NCI-H510A (cell line): ENCODE measurements at regions not wholly inside any gene's neighbourhood (a gene's known extent, or its start where the extent isn't known, plus 50 kb on each side); places are given as distances from the start of the nearest gene placed in this dataset.

Experiments used
- DNase-seq: peaks from one replicate; lab custom pipeline; 2025; lab: John Stamatoyannopoulos, UW

GRCh38 chr12:87930033-87930432, 99.2 kb downstream of the C12orf50 start:
- DNase-seq = no peak

- no peak for DNase-seq
These were observed 99.9 kb downstream of the C12orf50 start for GRCh38 chr12:87929346-87929745.

- DNase-seq = no peak
These were observed 101.2 kb downstream of the C12orf50 start for GRCh38 chr12:87928031-87928430.

GRCh38 chr12:87925021-87925420, 104.2 kb downstream of the C12orf50 start:
- no peak for DNase-seq

- no peak for DNase-seq
These were observed 105.1 kb downstream of the C12orf50 start for GRCh38 chr12:87924149-87924548.

- no peak for DNase-seq
These were observed 105.8 kb downstream of the C12orf50 start for GRCh38 chr12:87923361-87923760.

GRCh38 chr12:87922736-87923135, 106.5 kb downstream of the C12orf50 start:
- no peak for DNase-seq

- no peak for DNase-seq
These were observed 107.6 kb downstream of the C12orf50 start for GRCh38 chr12:87921621-87922020.

GRCh38 chr12:87920139-87920538, 109.1 kb downstream of the C12orf50 start:
- DNase-seq = no peak

GRCh38 chr12:87901457-87901856, 127.7 kb downstream of the C12orf50 start:
- no peak for DNase-seq

GRCh38 chr12:87897662-87898061, 131.5 kb downstream of the C12orf50 start:
- no peak for DNase-seq

GRCh38 chr12:87883806-87884205, 145.4 kb downstream of the C12orf50 start:
- DNase-seq = no peak

GRCh38 chr12:87879141-87879540, 150.1 kb downstream of the C12orf50 start:
- DNase-seq = no peak

GRCh38 chr12:87870493-87871460, 158.4 kb downstream of the C12orf50 start:
- DNase-seq = no peak

GRCh38 chr12:87870061-87870460, 159.1 kb downstream of the C12orf50 start:
- no peak for DNase-seq

GRCh38 chr12:87866578-87867292, 162.5 kb downstream of the C12orf50 start:
- DNase-seq = no peak

GRCh38 chr12:87861791-87862190, 167.4 kb downstream of the C12orf50 start:
- no peak for DNase-seq

GRCh38 chr12:87853448-87854003, 175.7 kb downstream of the C12orf50 start:
- DNase-seq = no peak

- DNase-seq = no peak
These were observed 180.1 kb downstream of the C12orf50 start for GRCh38 chr12:87849074-87849473.

GRCh38 chr12:87848248-87848868, 180.8 kb downstream of the C12orf50 start:
- no peak for DNase-seq

GRCh38 chr12:87847147-87847546, 182.1 kb downstream of the C12orf50 start:
- no peak for DNase-seq

- DNase-seq = no peak
These were observed 183.2 kb downstream of the C12orf50 start for GRCh38 chr12:87846045-87846444.
